ENCODE measurements at regions not wholly inside any gene's neighbourhood (a gene's known extent, or its start where the extent isn't known, plus 50 kb on each side); places are given as distances from the start of the nearest gene placed in this dataset.

DNA sequence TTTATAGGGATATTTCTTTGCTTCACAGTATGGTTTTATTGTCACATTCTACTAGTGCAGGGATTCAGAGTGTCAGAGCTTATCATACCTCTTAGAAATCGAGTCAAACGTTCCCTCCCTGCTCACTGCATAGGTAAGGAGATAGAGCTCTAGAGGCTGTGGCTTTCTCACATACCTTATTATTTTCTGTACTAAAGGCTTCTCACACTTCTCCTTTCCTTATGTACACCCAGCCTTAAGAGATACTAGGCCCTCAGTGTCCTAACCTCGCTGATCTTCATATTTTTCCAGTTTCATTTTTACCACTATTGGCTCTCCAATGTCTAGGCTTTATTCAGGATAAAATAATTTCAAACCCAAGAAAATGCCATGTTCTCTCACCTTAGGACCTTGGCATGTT, 297.3 kb upstream of the RIOK2 start:
- TF ChIP-seq POLR2A (IDR thresholded peaks at IDR 0.05; ENCODE audit: low read depth, low read length), result no peak
- TF ChIP-seq POLR2AphosphoS5 (IDR thresholded peaks at IDR 0.05; ENCODE audit: low read depth, low read length), result no peak
- no peak for TF ChIP-seq TAF1 (IDR thresholded peaks at IDR 0.05; ENCODE audit: borderline replicate concordance, low read depth, low read length)

All from GM12892 (cell line).